Astrocyte of the spinal cord (primary cell): ENCODE measurements at regions not wholly inside any gene's neighbourhood (a gene's known extent, or its start where the extent isn't known, plus 50 kb on each side); places are given as distances from the start of the nearest gene placed in this dataset.

Experiments used
- DNase-seq: peaks from one replicate; pipeline ENCODE4 v3.0.0; 2011; ENCODE audit warnings: low read depth, low spot score
- H3K4me3 ChIP-seq: 2 replicates; pipeline ENCODE4 v1.5.1; 2011; ENCODE audit warnings: low read depth, mild to moderate bottlenecking, low read length, moderate library complexity
- CTCF ChIP-seq: IDR thresholded peaks from 2 replicates; pipeline ENCODE4 v1.5.1; 2012; ENCODE audit warnings: low read depth, mild to moderate bottlenecking, low read length, inconsistent platforms
- in situ Hi-C: cut with HindIII; loops from 2 replicates; pipeline ENCODE4 v1.10.0; 2017; ENCODE audit warnings: low sequenced_read_pairs

- no peak for DNase-seq
- H3K4me3 ChIP-seq: no peak overlapping the region
- in situ Hi-C loops: no loop called here
- TF ChIP-seq CTCF: no peak
Observed at GRCh38 chr2:239729681-239730566, 295.2 kb downstream of the NDUFA10 start.

GRCh38 chr2:239729151-239729550 lies 296.0 kb downstream of the NDUFA10 start:
- DNase-seq: no peak
- in situ Hi-C loops: no loop called here
- no peak overlapping the region for H3K4me3 ChIP-seq
- no peak for TF ChIP-seq CTCF

GRCh38 chr2:239728751-239729150 lies 296.4 kb downstream of the NDUFA10 start:
- DNase-seq: no peak
- TF ChIP-seq CTCF: no peak
- in situ Hi-C loops: no loop called here
- H3K4me3 ChIP-seq: no peak overlapping the region

- in situ Hi-C loops: no loop called here
- no peak for DNase-seq
Observed at GRCh38 chr2:239727776-239728600, 297.2 kb downstream of the NDUFA10 start.

GRCh38 chr2:239727182-239727775 lies 297.9 kb downstream of the NDUFA10 start:
- no peak overlapping the region for H3K4me3 ChIP-seq

More at GRCh38 chr2:239727776-239728600, 297.2 kb downstream of the NDUFA10 start:
- no peak overlapping the region for H3K4me3 ChIP-seq
- TF ChIP-seq CTCF: no peak

More at GRCh38 chr2:239727182-239727775, 297.9 kb downstream of the NDUFA10 start:
- no peak for TF ChIP-seq CTCF
- in situ Hi-C loops: no loop called here
- DNase-seq: no peak
